Upper lobe of left lung (tissue), 6 donors: ENCODE measurements at regions not wholly inside any gene's neighbourhood (a gene's known extent, or its start where the extent isn't known, plus 50 kb on each side); places are given as distances from the start of the nearest gene placed in this dataset.

Source experiments
- ATAC-seq, 2 donors: fragments of 200-7000 bp; cut with Tn5 transposase; one replicate each; pipeline ENCODE4 v1.9.1; 2022; ENCODE audit warnings: mild to moderate bottlenecking in 2 of 2, moderate library complexity in 2 of 2; ENCODE audit not compliant: low FRiP score in 2 of 2
- DNase-seq, 2 donors: peaks; one replicate each; pipeline ENCODE4 v3.0.0-alpha.2; 2019 to 2020
- H3K27ac ChIP-seq, 4 donors: fragments of 200-600 bp; sonication (generic); one replicate each; pipeline ENCODE4 v1.5.1; 2016 to 2019
- H3K27me3 ChIP-seq, 4 donors: fragments of 200-600 bp; sonication (generic); one replicate each; pipeline ENCODE4 v1.5.1; 2017 to 2019
- H3K36me3 ChIP-seq, 4 donors: fragments of 200-600 bp; sonication (generic); one replicate each; pipeline ENCODE4 v1.5.1; 2016 to 2019
- H3K4me1 ChIP-seq, 4 donors: fragments of 200-600 bp; sonication (generic); one replicate each; pipeline ENCODE4 v1.5.1; 2018 to 2019
- H3K4me3 ChIP-seq, 4 donors: fragments of 200-600 bp; sonication (generic); one replicate each; pipeline ENCODE4 v1.5.1; 2017 to 2019; ENCODE audit warnings: mild to moderate bottlenecking in 2 of 4, moderate library complexity in 1 of 4
- H3K9me3 ChIP-seq, 4 donors: fragments of 200-600 bp; sonication (generic); one replicate each; pipeline ENCODE4 v1.5.1; 2018 to 2019
- CTCF ChIP-seq, 6 experiments: fragments of 450-650 bp in 4 of 6; fragments of 200-600 bp in 2 of 6; sonication (generic) in 2 of 6; IDR thresholded peaks; one replicate each; pipeline ENCODE4 v1.5.1; 2016 to 2019; ENCODE audit warnings: antibody characterized with exemption in 6 of 6
- EP300 ChIP-seq, 4 donors: sonication (generic); formaldehyde crosslinking; IDR thresholded peaks; one replicate each; pipeline ENCODE4 v1.5.1; 2017; ENCODE audit warnings: antibody characterized with exemption in 4 of 4, control low read depth in 2 of 4
- POLR2A ChIP-seq, 4 donors: fragments of 450-650 bp; IDR thresholded peaks; one replicate each; pipeline ENCODE4 v1.5.1; 2016 to 2017; ENCODE audit warnings: antibody characterized with exemption in 4 of 4, mild to moderate bottlenecking in 2 of 4
- POLR2AphosphoS5 ChIP-seq, 2 donors: sonication (generic); formaldehyde crosslinking; IDR thresholded peaks; one replicate each; pipeline ENCODE4 v1.5.1; 2017; ENCODE audit warnings: antibody characterized with exemption in 2 of 2
- WGBS, 2 donors: methylation state at CpG; one replicate each; pipeline ENCODE4 v1.1.5; 2017 to 2018; 5-methylcytosine and 5-hydroxymethylcytosine counted together
- donor health status: DM: no; HTN: no; CAD: no; lungs with moderate emphysema.
- donor health status: DM: no; HTN: yes; CAD: no; lungs with severe emphysema.

GRCh38 chr7:26522633-26523032, 231.0 kb downstream of the SNX10 start:
- H3K36me3 ChIP-seq: no peaks in the 10 kb centered on the region
- 78 to 90% methylated on average over 1 of the region's 1 CpG for WGBS, 2 donors
- ATAC-seq (no peak), DNase-seq (no peak)
- no peaks in the 10 kb centered on the region for H3K4me1 ChIP-seq
- no peaks in the 10 kb centered on the region for H3K27me3 ChIP-seq
- H3K27ac ChIP-seq: no peak overlapping the region
- H3K9me3 ChIP-seq: no peaks in the 10 kb centered on the region
- H3K4me3 ChIP-seq: no peak overlapping the region
- TF ChIP-seq EP300 (IDR thresholded peaks at IDR 0.05) (no peak), POLR2AphosphoS5 (IDR thresholded peaks at IDR 0.05) (no peak), CTCF (IDR thresholded peaks at IDR 0.05) (no peak), POLR2A (IDR thresholded peaks at IDR 0.05) (no peak)

GRCh38 chr7:26525398-26526264, 234.0 kb downstream of the SNX10 start:
- H3K9me3 ChIP-seq: no peaks in the 10 kb centered on the region
- no peak for ATAC-seq
- WGBS, 2 donors: 75 to 80% methylated on average over 14 to 16 of the region's 16 CpGs
- no peaks in the 10 kb centered on the region for H3K36me3 ChIP-seq
- H3K27ac ChIP-seq: no peak overlapping the region
- H3K4me1 ChIP-seq: no peaks in the 10 kb centered on the region
- TF ChIP-seq POLR2A (IDR thresholded peaks at IDR 0.05): no peak
- TF ChIP-seq CTCF (IDR thresholded peaks at IDR 0.05): no peak
- TF ChIP-seq POLR2AphosphoS5 (IDR thresholded peaks at IDR 0.05): no peak
- no peak for TF ChIP-seq EP300 (IDR thresholded peaks at IDR 0.05)
- H3K4me3 ChIP-seq: no peak overlapping the region
- DNase-seq: no peak
- H3K27me3 ChIP-seq: no peaks in the 10 kb centered on the region

GRCh38 chr7:26526265-26526587, 234.6 kb downstream of the SNX10 start:
- no peaks in the 10 kb centered on the region for H3K9me3 ChIP-seq
- DNase-seq (no peak), ATAC-seq (no peak)
- H3K4me3 ChIP-seq: no peak overlapping the region
- no peaks in the 10 kb centered on the region for H3K27me3 ChIP-seq
- H3K4me1 ChIP-seq: no peaks in the 10 kb centered on the region
- TF ChIP-seq CTCF (IDR thresholded peaks at IDR 0.05): no peak
- TF ChIP-seq POLR2AphosphoS5 (IDR thresholded peaks at IDR 0.05): no peak
- no peak for TF ChIP-seq POLR2A (IDR thresholded peaks at IDR 0.05)
- TF ChIP-seq EP300 (IDR thresholded peaks at IDR 0.05): no peak
- H3K36me3 ChIP-seq: no peaks in the 10 kb centered on the region
- 50 to 52% methylated on average over 4 of the region's 4 CpGs for WGBS, 2 donors
- no peak overlapping the region for H3K27ac ChIP-seq

- ATAC-seq (no peak), DNase-seq (no peak)
- H3K4me1 ChIP-seq: no peaks in the 10 kb centered on the region
- no peaks in the 10 kb centered on the region for H3K9me3 ChIP-seq
- H3K27ac ChIP-seq: no peak overlapping the region
- WGBS, 2 donors: 67 to 77% methylated on average over 1 of the region's 1 CpG
- H3K4me3 ChIP-seq: no peak overlapping the region
- no peaks in the 10 kb centered on the region for H3K27me3 ChIP-seq
- no peak for TF ChIP-seq CTCF (IDR thresholded peaks at IDR 0.05)
- TF ChIP-seq EP300 (IDR thresholded peaks at IDR 0.05): no peak
- no peak for TF ChIP-seq POLR2A (IDR thresholded peaks at IDR 0.05)
- no peak for TF ChIP-seq POLR2AphosphoS5 (IDR thresholded peaks at IDR 0.05)
- no peaks in the 10 kb centered on the region for H3K36me3 ChIP-seq
Observed at GRCh38 chr7:26531926-26532325, 240.3 kb downstream of the SNX10 start.

GRCh38 chr7:26532471-26532870, 240.8 kb downstream of the SNX10 start:
- 90 to 91% methylated on average over 1 of the region's 1 CpG for WGBS, 2 donors
- no peak for ATAC-seq

More at GRCh38 chr7:26532471-26532870, 240.8 kb downstream of the SNX10 start:
- no peak for DNase-seq
- H3K4me3 ChIP-seq: no peak overlapping the region
- no peaks in the 10 kb centered on the region for H3K27me3 ChIP-seq
- H3K36me3 ChIP-seq: no peaks in the 10 kb centered on the region
- H3K9me3 ChIP-seq: no peaks in the 10 kb centered on the region
- TF ChIP-seq EP300 (IDR thresholded peaks at IDR 0.05) (no peak), CTCF (IDR thresholded peaks at IDR 0.05) (no peak), POLR2AphosphoS5 (IDR thresholded peaks at IDR 0.05) (no peak), POLR2A (IDR thresholded peaks at IDR 0.05) (no peak)
- H3K27ac ChIP-seq: no peak overlapping the region
- H3K4me1 ChIP-seq: no peaks in the 10 kb centered on the region
